ENCODE measurements at regions not wholly inside any gene's neighbourhood (a gene's known extent, or its start where the extent isn't known, plus 50 kb on each side); places are given as distances from the start of the nearest gene placed in this dataset.

DNA sequence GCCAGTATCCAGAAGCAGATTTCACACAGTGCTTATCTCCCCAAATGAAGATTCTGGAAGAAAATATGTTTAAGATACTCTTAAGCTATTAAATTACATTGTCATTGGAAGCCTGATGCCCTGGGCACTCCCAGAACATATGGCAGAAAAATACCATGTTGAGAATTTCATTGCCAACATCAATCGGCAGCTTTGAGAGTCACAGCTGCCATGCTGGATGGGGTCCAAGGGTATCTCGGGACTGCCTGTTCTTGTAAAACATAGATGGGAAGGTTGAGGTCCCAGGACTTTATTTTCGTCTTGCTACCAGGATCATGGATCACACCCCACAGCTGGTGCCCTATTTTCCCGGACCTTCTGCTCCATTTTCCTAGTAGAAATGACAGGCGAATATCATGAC, 632.5 kb downstream of the SUCLG1 start:
- no peak overlapping the region for H2AFZ ChIP-seq (ENCODE audit: low read length)
- H3K4me3 ChIP-seq (replicated peaks in 1 of 4; ENCODE audit: control extremely low read depth in 1 of 4, insufficient read depth in 1 of 4, low read depth in 3 of 4, low read length in 4 of 4) = no peak overlapping the region
- H3K9ac ChIP-seq (ENCODE audit: insufficient read depth, low read length) = no peak overlapping the region
- no peaks in the 10 kb centered on the region for H3K27me3 ChIP-seq (ENCODE audit: control insufficient read depth, insufficient read depth, low read length)
- no peaks in the 10 kb centered on the region for H3K4me1 ChIP-seq (ENCODE audit: control insufficient read depth, extremely low read depth, insufficient read depth, low read length)
- H3K9me3 ChIP-seq (ENCODE audit: control insufficient read depth, insufficient read depth, low read depth, low read length) = no peaks in the 10 kb centered on the region
- no peak for DNase-seq (ENCODE audit: low read depth in 2 of 2)
- TF ChIP-seq CTCF (conservative IDR thresholded peaks at IDR 0.05 in 1 of 2, IDR thresholded peaks at IDR 0.05 in 1 of 2; ENCODE audit: low read depth in 1 of 2, low read length in 2 of 2) = no peak
- TF ChIP-seq EZH2 (IDR thresholded peaks at IDR 0.05; ENCODE audit: low read length, missing control alignments) = no peak
- no peaks in the 10 kb centered on the region for H4K20me1 ChIP-seq (ENCODE audit: control insufficient read depth, extremely low read depth, insufficient read depth, low read length)
- no peak overlapping the region for H3K27ac ChIP-seq (ENCODE audit: insufficient read depth, low read length)
- no peaks in the 10 kb centered on the region for H3K79me2 ChIP-seq (ENCODE audit: control insufficient read depth, insufficient read depth, low read length)
- H3K4me2 ChIP-seq (ENCODE audit: extremely low read depth, insufficient read depth, low read length) = no peak overlapping the region
- no peaks in the 10 kb centered on the region for H3K36me3 ChIP-seq (ENCODE audit: control insufficient read depth, insufficient read depth, low read length)

- no peak overlapping the region for H3K9ac ChIP-seq (ENCODE audit: insufficient read depth, low read length)
- no peak overlapping the region for H3K4me2 ChIP-seq (ENCODE audit: extremely low read depth, insufficient read depth, low read length)
- H3K4me1 ChIP-seq (ENCODE audit: control insufficient read depth, extremely low read depth, insufficient read depth, low read length) = no peaks in the 10 kb centered on the region
- TF ChIP-seq EZH2 (IDR thresholded peaks at IDR 0.05; ENCODE audit: low read length, missing control alignments) (no peak), CTCF (conservative IDR thresholded peaks at IDR 0.05 in 1 of 2, IDR thresholded peaks at IDR 0.05 in 1 of 2; ENCODE audit: low read depth in 1 of 2, low read length in 2 of 2) (no peak)
- no peaks in the 10 kb centered on the region for H3K9me3 ChIP-seq (ENCODE audit: control insufficient read depth, insufficient read depth, low read depth, low read length)
- no peaks in the 10 kb centered on the region for H3K27me3 ChIP-seq (ENCODE audit: control insufficient read depth, insufficient read depth, low read length)
- H3K36me3 ChIP-seq (ENCODE audit: control insufficient read depth, insufficient read depth, low read length) = no peaks in the 10 kb centered on the region
- H2AFZ ChIP-seq (ENCODE audit: low read length) = no peak overlapping the region
- no peaks in the 10 kb centered on the region for H3K79me2 ChIP-seq (ENCODE audit: control insufficient read depth, insufficient read depth, low read length)
- H3K27ac ChIP-seq (ENCODE audit: insufficient read depth, low read length) = no peak overlapping the region
- DNase-seq (ENCODE audit: low read depth in 2 of 2) = no peak
- H3K4me3 ChIP-seq (replicated peaks in 1 of 4; ENCODE audit: control extremely low read depth in 1 of 4, insufficient read depth in 1 of 4, low read depth in 3 of 4, low read length in 4 of 4) = no peak overlapping the region
- H4K20me1 ChIP-seq (ENCODE audit: control insufficient read depth, extremely low read depth, insufficient read depth, low read length) = no peaks in the 10 kb centered on the region
Measured at GRCh38 chr2:83823229-83823628, 635.9 kb downstream of the SUCLG1 start.

DNA sequence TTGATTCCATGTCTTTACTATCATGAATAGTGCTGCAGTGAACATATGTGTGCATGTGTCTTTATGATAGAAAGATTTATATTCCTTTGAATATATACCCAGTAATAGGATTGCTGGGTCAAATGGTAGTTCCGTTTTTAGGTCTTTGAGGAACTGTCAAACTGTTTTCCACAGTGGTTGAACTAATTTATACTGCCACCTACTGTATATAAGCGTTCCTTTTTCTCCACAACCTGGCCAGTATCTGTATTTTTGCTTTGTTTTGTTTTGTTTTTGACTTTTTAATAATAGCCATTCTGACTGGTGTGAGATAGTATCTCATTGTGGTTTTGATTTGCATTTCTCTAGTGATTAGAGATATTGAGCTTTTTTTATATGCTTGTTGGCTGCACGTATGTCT, 641.6 kb downstream of the SUCLG1 start:
- no peak overlapping the region for H3K9ac ChIP-seq (ENCODE audit: insufficient read depth, low read length)
- no peaks in the 10 kb centered on the region for H3K27me3 ChIP-seq (ENCODE audit: control insufficient read depth, insufficient read depth, low read length)
- TF ChIP-seq CTCF (conservative IDR thresholded peaks at IDR 0.05 in 1 of 2, IDR thresholded peaks at IDR 0.05 in 1 of 2; ENCODE audit: low read depth in 1 of 2, low read length in 2 of 2) = peak in 1 of 2 donors; percentile 10
- no peak for TF ChIP-seq EZH2 (IDR thresholded peaks at IDR 0.05; ENCODE audit: low read length, missing control alignments)
- H4K20me1 ChIP-seq (ENCODE audit: control insufficient read depth, extremely low read depth, insufficient read depth, low read length) = no peaks in the 10 kb centered on the region
- peak in 1 of 2 donors; percentile 2 for DNase-seq (ENCODE audit: low read depth in 2 of 2)
- no peak overlapping the region for H2AFZ ChIP-seq (ENCODE audit: low read length)
- H3K27ac ChIP-seq (ENCODE audit: insufficient read depth, low read length) = no peak overlapping the region
- H3K4me3 ChIP-seq (replicated peaks in 1 of 4; ENCODE audit: control extremely low read depth in 1 of 4, insufficient read depth in 1 of 4, low read depth in 3 of 4, low read length in 4 of 4) = no peak overlapping the region
- H3K36me3 ChIP-seq (ENCODE audit: control insufficient read depth, insufficient read depth, low read length) = no peaks in the 10 kb centered on the region
- H3K4me1 ChIP-seq (ENCODE audit: control insufficient read depth, extremely low read depth, insufficient read depth, low read length) = no peaks in the 10 kb centered on the region
- H3K79me2 ChIP-seq (ENCODE audit: control insufficient read depth, insufficient read depth, low read length) = no peaks in the 10 kb centered on the region
- H3K4me2 ChIP-seq (ENCODE audit: extremely low read depth, insufficient read depth, low read length) = no peak overlapping the region
- no peaks in the 10 kb centered on the region for H3K9me3 ChIP-seq (ENCODE audit: control insufficient read depth, insufficient read depth, low read depth, low read length)

Data from fibroblast of lung (primary cell).